ENCODE measurements at regions not wholly inside any gene's neighbourhood (a gene's known extent, or its start where the extent isn't known, plus 50 kb on each side); places are given as distances from the start of the nearest gene placed in this dataset.
"Not testable (repeated sequence)": the region's sequence is repeated elsewhere in the genome, so short reads cannot be mapped to it uniquely, and the experiment has no call there.

DNA sequence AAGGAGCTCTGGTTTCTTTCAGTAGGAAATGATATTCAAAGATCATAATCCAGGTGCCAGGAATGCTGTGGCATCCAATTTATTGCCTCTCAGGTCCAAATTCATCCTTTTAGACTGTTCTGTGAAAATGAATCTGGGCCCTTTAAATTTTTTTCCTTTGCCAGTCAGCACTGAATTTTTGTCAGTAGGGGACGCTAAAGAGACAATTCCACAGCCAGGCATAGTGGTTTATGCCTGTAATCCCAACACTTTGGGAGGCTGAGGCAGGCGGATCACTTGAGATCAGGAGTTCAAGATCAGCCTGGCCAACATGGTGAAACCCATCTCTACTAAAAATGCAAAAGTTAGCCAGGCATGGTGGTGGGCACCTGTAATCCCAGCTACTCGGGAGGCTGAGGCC, 60.9 kb upstream of the USP9X start:
- not testable (repeated sequence) for H2BK12ac ChIP-seq (ENCODE audit: insufficient read length, low read depth, low read length); H3K9ac ChIP-seq (ENCODE audit: extremely low read depth, insufficient read length, low read length); H2BK20ac ChIP-seq (ENCODE audit: low read depth, low read length, poor library complexity, severe bottlenecking); H2AK5ac ChIP-seq (ENCODE audit: insufficient read length, low read length); H4K20me1 ChIP-seq (ENCODE audit: control insufficient read depth, insufficient read depth, insufficient read length); H4K5ac ChIP-seq (ENCODE audit: insufficient read length, low read depth, low read length); H3K4ac ChIP-seq (ENCODE audit: low read depth, low read length); H3K23ac ChIP-seq (ENCODE audit: insufficient read length, low read depth, low read length); H3K4me2 ChIP-seq (ENCODE audit: insufficient read depth, insufficient read length, low read length); H2BK15ac ChIP-seq (ENCODE audit: low read depth, low read length); DNase-seq; H3K27me3 ChIP-seq (ENCODE audit: insufficient read depth, low read length); H4K91ac ChIP-seq (ENCODE audit: insufficient read length, low read depth, low read length); H3T11ph ChIP-seq (ENCODE audit: low read length); H3K79me1 ChIP-seq (ENCODE audit: insufficient read depth, low read depth, low read length, poor library complexity, severe bottlenecking); H3K79me2 ChIP-seq (ENCODE audit: insufficient read depth, low read length); H2AFZ ChIP-seq (ENCODE audit: low read length); H2BK5ac ChIP-seq (ENCODE audit: insufficient read length, low read length); H3K18ac ChIP-seq (ENCODE audit: insufficient read length, low read depth, low read length); H3K56ac ChIP-seq (ENCODE audit: insufficient read length, low read depth, low read length); H3K14ac ChIP-seq (ENCODE audit: insufficient read depth, low read length); H2BK120ac ChIP-seq (ENCODE audit: low read depth, low read length, poor library complexity, severe bottlenecking); H4K8ac ChIP-seq (replicated peaks; ENCODE audit: insufficient read length, low read depth, low read length); H3K27me3 Mint-ChIP-seq (ENCODE audit: low read depth); H3K23me2 ChIP-seq (ENCODE audit: insufficient read length, low read depth, low read length, poor library complexity, severe bottlenecking); H3K4me3 Mint-ChIP-seq; H3K9me3 ChIP-seq (ENCODE audit: control insufficient read depth, low read depth, low read length)
- peaks cover 10% of the 10 kb centered on the region; the same call in 1 of the 2 replicates for H3K4me1 ChIP-seq (ENCODE audit: insufficient read depth, low read length)
- peak; percentile 48; the same call in 2 of the 3 replicates for TF ChIP-seq CTCF (conservative IDR thresholded peaks at IDR 0.05)
- no CpG with 5 or more reads among the region's 3 CpGs for WGBS (ENCODE audit: extremely low coverage, insufficient read length, low lambda C conversion rate)
- Mint-ChIP-seq H3K36me3 (ENCODE audit: insufficient read depth in 1 of 3, low read depth in 3 of 3) (peaks cover 2 to 16% (median 11%) of the 10 kb centered on the region in 3 experiments; a peak in 6 of 7 replicates), H3K27ac (peak overlapping the region in 2 of 3 experiments; percentile 98; a peak in 5 of 7 replicates), H3K9me3 (peaks cover 55 to 57% of the 10 kb centered on the region in 2 experiments), H3K4me1 (peaks cover 27 to 38% of the 10 kb centered on the region in 2 experiments)
- H3K27ac ChIP-seq (ENCODE audit: insufficient read length, low read depth, low read length), result peak overlapping the region; percentile 30
